GM23338 (cell line): ENCODE measurements at regions not wholly inside any gene's neighbourhood (a gene's known extent, or its start where the extent isn't known, plus 50 kb on each side); places are given as distances from the start of the nearest gene placed in this dataset.

Experiments
- ATAC-seq: fragments of 200-7000 bp; cut with Tn5 transposase; 3 replicates; pipeline ENCODE4 v1.9.1; 2020
- DNase-seq: peaks from one replicate; pipeline ENCODE4 v3.0.0-alpha.2; 2015; ENCODE audit warnings: low spot score
- H2AFZ ChIP-seq: fragments of 200-600 bp; sonication (generic); 2 replicates; pipeline ENCODE4 v1.8.0; 2016; ENCODE audit warnings: antibody characterized with exemption, mild to moderate bottlenecking, moderate library complexity
- H3F3A ChIP-seq: fragments of 200-600 bp; sonication (generic); replicated peaks from 2 replicates; pipeline ENCODE4 v1.8.0; 2017; ENCODE audit warnings: antibody characterized with exemption, mixed run types, low read depth
- H3K27ac ChIP-seq: fragments of 200-600 bp; sonication (generic); 2 replicates; pipeline ENCODE4 v1.6.1; 2016; ENCODE audit warnings: low read depth
- H3K27me3 ChIP-seq: fragments of 200-600 bp; sonication (generic); 2 replicates; pipeline ENCODE4 v1.8.0; 2016; ENCODE audit warnings: mild to moderate bottlenecking, mixed run types, moderate library complexity; ENCODE audit not compliant: insufficient read depth
- H3K36me3 ChIP-seq: fragments of 200-600 bp; sonication (generic); 2 replicates; pipeline ENCODE4 v1.8.0; 2016; ENCODE audit warnings: mild to moderate bottlenecking; ENCODE audit not compliant: insufficient read depth
- H3K4me1 ChIP-seq: fragments of 200-600 bp; sonication (generic); 2 replicates; pipeline ENCODE4 v1.8.0; 2016; ENCODE audit warnings: mild to moderate bottlenecking, moderate library complexity; ENCODE audit not compliant: insufficient read depth
- H3K4me2 ChIP-seq: fragments of 200-600 bp; sonication (generic); 2 replicates; pipeline ENCODE4 v1.7.1; 2017; ENCODE audit warnings: mixed run types
- H3K4me3 ChIP-seq: fragments of 200-600 bp; sonication (generic); 2 replicates; pipeline ENCODE4 v1.6.1; 2016; ENCODE audit warnings: mixed run types
- H3K79me2 ChIP-seq: fragments of 200-600 bp; sonication (generic); replicated peaks from 2 replicates; pipeline ENCODE4 v1.8.0; 2017; ENCODE audit warnings: mild to moderate bottlenecking; ENCODE audit not compliant: insufficient read depth
- H3K9me2 ChIP-seq: fragments of 200-600 bp; sonication (generic); 2 replicates; pipeline ENCODE4 v1.8.0; 2017; ENCODE audit not compliant: insufficient read depth
- H4K20me1 ChIP-seq: fragments of 200-600 bp; sonication (generic); replicated peaks from 2 replicates; pipeline ENCODE4 v1.8.0; 2017; ENCODE audit warnings: mild to moderate bottlenecking; ENCODE audit not compliant: insufficient read depth
- H3K27ac Mint-ChIP-seq: 2 replicates; pipeline ENCODE4 v1.8.0; 2020; ENCODE audit warnings: inconsistent platforms, mild to moderate bottlenecking, moderate library complexity, mixed read lengths
- H3K27me3 Mint-ChIP-seq: 3 replicates; pipeline ENCODE4 v1.8.0; 2022; ENCODE audit warnings: low read depth, mild to moderate bottlenecking, moderate library complexity, mixed read lengths, inconsistent platforms; ENCODE audit not compliant: insufficient read depth, poor library complexity
- H3K36me3 Mint-ChIP-seq: 3 replicates; pipeline ENCODE4 v1.8.0; 2021; ENCODE audit warnings: low read depth, mild to moderate bottlenecking, inconsistent platforms, moderate library complexity, mixed read lengths
- H3K4me1 Mint-ChIP-seq: 3 replicates; pipeline ENCODE4 v1.8.0; 2020; ENCODE audit warnings: mild to moderate bottlenecking, inconsistent platforms, mixed read lengths
- H3K4me3 Mint-ChIP-seq: 3 replicates; pipeline ENCODE4 v1.8.0; 2021; ENCODE audit warnings: moderate library complexity, mild to moderate bottlenecking, inconsistent platforms, mixed read lengths
- H3K9me3 Mint-ChIP-seq: 3 replicates; pipeline ENCODE4 v1.8.0; 2020; ENCODE audit warnings: moderate library complexity, mild to moderate bottlenecking, inconsistent platforms, mixed read lengths
- CREB1 ChIP-seq: fragments of 250-450 bp; sonication (Bioruptor Pico); IDR thresholded peaks from 2 replicates; pipeline ENCODE4 v1.5.0; 2020; ENCODE audit warnings: low read depth, mild to moderate bottlenecking, moderate library complexity
- CTCF ChIP-seq, 2 experiments: fragments of 200-600 bp in 1 of 2; sonication (generic) in 1 of 2; conservative IDR thresholded peaks; 2 replicates each; pipeline versions ENCODE4 v1.5.1 to v1.6.1; 2016 to 2017; ENCODE audit warnings: antibody characterized with exemption in 2 of 2, low read depth in 2 of 2, mild to moderate bottlenecking in 2 of 2, moderate library complexity in 1 of 2
- ETS1 ChIP-seq: IDR thresholded peaks from 2 replicates; pipeline ENCODE4 v1.6.1; 2016; ENCODE audit warnings: antibody characterized with exemption
- EZH2phosphoT487 ChIP-seq: fragments of 200-600 bp; sonication (generic); IDR thresholded peaks from one replicate; pipeline ENCODE4 v1.8.1; 2018; ENCODE audit warnings: antibody characterized with exemption; ENCODE audit not compliant: unreplicated experiment
- NANOG ChIP-seq: IDR thresholded peaks from 2 replicates; pipeline ENCODE4 v1.6.1; 2016; ENCODE audit warnings: antibody characterized with exemption, borderline replicate concordance
- POLR2AphosphoS5 ChIP-seq: IDR thresholded peaks from 2 replicates; pipeline ENCODE4 v1.6.1; 2016; ENCODE audit warnings: antibody characterized with exemption, low read depth
- REST ChIP-seq: IDR thresholded peaks from one replicate; pipeline ENCODE4 v1.6.1; 2018; ENCODE audit warnings: antibody characterized with exemption; ENCODE audit not compliant: unreplicated experiment
- STAT1 ChIP-seq: IDR thresholded peaks from one replicate; pipeline ENCODE4 v1.6.1; 2016; ENCODE audit warnings: antibody characterized with exemption; ENCODE audit not compliant: unreplicated experiment
- ZNF114 ChIP-seq: fragments of 250-450 bp; sonication (Bioruptor Pico); IDR thresholded peaks from 2 replicates; pipeline ENCODE4 v1.5.0; 2020; ENCODE audit warnings: mild to moderate bottlenecking, moderate library complexity
- ZNF331 ChIP-seq: fragments of 250-450 bp; sonication (Bioruptor Pico); IDR thresholded peaks from 2 replicates; pipeline ENCODE4 v1.5.0; 2020; ENCODE audit warnings: low read depth, mild to moderate bottlenecking, moderate library complexity

GRCh38 chr19:31658993-31659896, 310.0 kb upstream of the TSHZ3 start:
- H3K4me1 ChIP-seq, result no peaks in the 10 kb centered on the region
- Mint-ChIP-seq H3K27ac (no peak overlapping the region), H3K4me1 (peaks cover 4% of the 10 kb centered on the region; the same call in 1 of the 3 replicates), H3K36me3 (no peaks in the 10 kb centered on the region), H3K4me3 (no peak overlapping the region), H3K9me3 (no peaks in the 10 kb centered on the region), H3K27me3 (peaks cover 6% of the 10 kb centered on the region)
- no peak overlapping the region for H3K4me2 ChIP-seq
- H3K27me3 ChIP-seq, result no peaks in the 10 kb centered on the region
- DNase-seq (no peak), ATAC-seq (no peak)
- no peaks in the 10 kb centered on the region for H3K79me2 ChIP-seq
- H3K9me2 ChIP-seq, result peaks cover 6% of the 10 kb centered on the region; the same call in 1 of the 2 replicates
- H3K4me3 ChIP-seq, result no peak overlapping the region
- H3F3A ChIP-seq, result no peaks in the 10 kb centered on the region
- H3K27ac ChIP-seq, result no peak overlapping the region
- no peak overlapping the region for H2AFZ ChIP-seq
- H3K36me3 ChIP-seq, result no peaks in the 10 kb centered on the region
- H4K20me1 ChIP-seq, result no peaks in the 10 kb centered on the region
- TF ChIP-seq EZH2phosphoT487 (no peak), CREB1 (CRISPR knock-in tag) (no peak)

GRCh38 chr19:31659897-31660210, 310.6 kb upstream of the TSHZ3 start:
- no peaks in the 10 kb centered on the region for H3F3A ChIP-seq
- H2AFZ ChIP-seq, result no peak overlapping the region
- H3K27ac ChIP-seq, result no peak overlapping the region
- no peak overlapping the region for H3K4me2 ChIP-seq
- H3K27me3 Mint-ChIP-seq, result peaks cover 6% of the 10 kb centered on the region
- H3K36me3 ChIP-seq, result no peaks in the 10 kb centered on the region
- H3K79me2 ChIP-seq, result no peaks in the 10 kb centered on the region
- H3K27ac Mint-ChIP-seq, result no peak overlapping the region
- DNase-seq (no peak), ATAC-seq (no peak)
- no peaks in the 10 kb centered on the region for H3K9me3 Mint-ChIP-seq
- H4K20me1 ChIP-seq, result no peaks in the 10 kb centered on the region
- no peaks in the 10 kb centered on the region for H3K4me1 ChIP-seq
- H3K9me2 ChIP-seq, result peaks cover 3% of the 10 kb centered on the region; the same call in 1 of the 2 replicates
- H3K27me3 ChIP-seq, result no peaks in the 10 kb centered on the region
- TF ChIP-seq CTCF (conservative IDR thresholded peaks at IDR 0.05; ENCODE audit: low read depth in 2 of 2) (no peak), NANOG (no peak), ETS1 (no peak), STAT1 (no peak), REST (no peak), ZNF114 (CRISPR knock-in tag) (no peak), EZH2phosphoT487 (no peak), CREB1 (CRISPR knock-in tag) (no peak), POLR2AphosphoS5 (no peak), ZNF331 (CRISPR knock-in tag) (no peak)
- H3K4me1 Mint-ChIP-seq, result peaks cover 10% of the 10 kb centered on the region; the same call in 1 of the 3 replicates
- no peak overlapping the region for H3K4me3 Mint-ChIP-seq
- H3K36me3 Mint-ChIP-seq, result no peaks in the 10 kb centered on the region
- no peak overlapping the region for H3K4me3 ChIP-seq
